Glomerular visceral epithelial cell (primary cell): ENCODE measurements at regions not wholly inside any gene's neighbourhood (a gene's known extent, or its start where the extent isn't known, plus 50 kb on each side); places are given as distances from the start of the nearest gene placed in this dataset.
"Not testable (repeated sequence)": the region's sequence is repeated elsewhere in the genome, so short reads cannot be mapped to it uniquely, and the experiment has no call there.

Experiments
- DNase-seq: peaks from one replicate; pipeline ENCODE4 v3.0.0-alpha.2; 2016; ENCODE audit errors: extremely low spot score

- DNase-seq: no peak
These were observed 274.1 kb upstream of the CHRM3 start for GRCh38 chr1:239112101-239112935.

GRCh38 chr1:239107676-239108075 is 278.7 kb upstream of the CHRM3 start:
- DNase-seq: no peak

- DNase-seq: not testable (repeated sequence)
These were observed 279.7 kb upstream of the CHRM3 start for GRCh38 chr1:239106689-239107088.

- DNase-seq: no peak
These were observed 287.8 kb upstream of the CHRM3 start for GRCh38 chr1:239098400-239099037.

GRCh38 chr1:239091537-239091936 is 294.8 kb upstream of the CHRM3 start:
- no peak for DNase-seq

GRCh38 chr1:239084459-239085080 is 301.8 kb upstream of the CHRM3 start:
- DNase-seq: no peak

GRCh38 chr1:239081947-239082346 is 304.4 kb upstream of the CHRM3 start:
- not testable (repeated sequence) for DNase-seq

GRCh38 chr1:239067480-239067879 is 318.9 kb upstream of the CHRM3 start:
- DNase-seq: no peak

GRCh38 chr1:239067058-239067457 is 319.3 kb upstream of the CHRM3 start:
- DNase-seq: no peak

- no peak for DNase-seq
These were observed 324.6 kb upstream of the CHRM3 start for GRCh38 chr1:239061770-239062169.

- DNase-seq: no peak
These were observed 328.2 kb upstream of the CHRM3 start for GRCh38 chr1:239058190-239058589.

- DNase-seq: no peak
These were observed 329.4 kb upstream of the CHRM3 start for GRCh38 chr1:239056940-239057339.

- DNase-seq: no peak
These were observed 333.1 kb upstream of the CHRM3 start for GRCh38 chr1:239053279-239053678.

GRCh38 chr1:239049571-239049970 is 336.8 kb upstream of the CHRM3 start:
- DNase-seq: no peak

GRCh38 chr1:239044829-239045228 is 341.5 kb upstream of the CHRM3 start:
- DNase-seq: no peak

GRCh38 chr1:239040523-239040922 is 345.8 kb upstream of the CHRM3 start:
- no peak for DNase-seq

- no peak for DNase-seq
These were observed 355.1 kb upstream of the CHRM3 start for GRCh38 chr1:239031310-239031709.

- no peak for DNase-seq
These were observed 360.2 kb upstream of the CHRM3 start for GRCh38 chr1:239025997-239026694.

GRCh38 chr1:239025223-239025622 is 361.1 kb upstream of the CHRM3 start:
- no peak for DNase-seq

- DNase-seq: no peak
These were observed 362.5 kb upstream of the CHRM3 start for GRCh38 chr1:239023732-239024360.

GRCh38 chr1:239016337-239016736 is 370.0 kb upstream of the CHRM3 start:
- no peak for DNase-seq

GRCh38 chr1:239011382-239011781 is 375.0 kb upstream of the CHRM3 start:
- no peak for DNase-seq
